ENCODE measurements at regions not wholly inside any gene's neighbourhood (a gene's known extent, or its start where the extent isn't known, plus 50 kb on each side); places are given as distances from the start of the nearest gene placed in this dataset.

- in situ Hi-C loops (cut with MboI), result no loop called here
- ChIA-PET SMC1A (ENCODE audit: uncharacterized antibody, unreplicated experiment) (no interaction called here), RAD21 (ENCODE audit: unreplicated experiment) (no interaction called here), CTCF (interaction anchor here (1.0 kb wide), 1 partner anchor 13 kb away, joined by 3 read pairs; no protein-coding TSS in a partner anchor), POLR2A (no interaction called here)
- Histone ChIP-seq H3K27me3 (replicated peaks in 1 of 2; ENCODE audit: control insufficient read depth in 2 of 2, insufficient read depth in 2 of 2, low read length in 1 of 2) (no peaks in the 10 kb centered on the region), H3K79me2 (ENCODE audit: control insufficient read depth, insufficient read depth, low read length) (no peaks in the 10 kb centered on the region), H3K4me3 (no peak overlapping the region), H3K9ac (ENCODE audit: control insufficient read depth, insufficient read depth, low read length) (no peak overlapping the region), H3K4me1 (ENCODE audit: control insufficient read depth, insufficient read depth, low read length) (no peaks in the 10 kb centered on the region), H3K27ac (ENCODE audit: control insufficient read depth, insufficient read depth) (no peak overlapping the region), H3K9me3 (replicated peaks; ENCODE audit: control insufficient read depth, insufficient read depth, low read length) (no peaks in the 10 kb centered on the region), H4K20me1 (ENCODE audit: control insufficient read depth, insufficient read depth) (no peaks in the 10 kb centered on the region), H3K36me3 (ENCODE audit: control insufficient read depth in 2 of 2, insufficient read depth in 2 of 2, low read length in 1 of 2) (no peaks in the 10 kb centered on the region), H2AFZ (ENCODE audit: control insufficient read depth, low read depth, low read length) (no peak overlapping the region), H3K4me2 (ENCODE audit: control insufficient read depth, insufficient read depth) (no peak overlapping the region)
- ATAC-seq (no peak), FAIRE-seq (no peak), DNase-seq (ENCODE audit: low read depth, low spot score) (no peak)
- TF ChIP-seq BRCA1 (IDR thresholded peaks at IDR 0.05; ENCODE audit: low read depth, low read length) (no peak), ZBTB33 (IDR thresholded peaks at IDR 0.05) (no peak)
- WGBS (ENCODE audit: insufficient coverage, insufficient replicate concordance, low lambda C conversion rate, missing lambda C conversion rate), result 27% methylated on average over 2 of the region's 2 CpGs
- BruUV-seq (replicated peaks), result no TSS peak
- intact Hi-C loops (cut with micrococcal nuclease; ENCODE audit: unreplicated experiment), result no loop called here
Measured at GRCh38 chr10:36629476-36629875, 495.9 kb upstream of the ANKRD30A start.

GRCh38 chr10:36624551-36625100 lies 500.8 kb upstream of the ANKRD30A start:
- TF ChIP-seq FOXM1 (IDR thresholded peaks at IDR 0.05; ENCODE audit: low read depth, low read length) (no peak), SPI1 (IDR thresholded peaks at IDR 0.05; ENCODE audit: borderline replicate concordance, insufficient read depth, low read depth, low read length) (no peak), RUNX3 (IDR thresholded peaks at IDR 0.05; ENCODE audit: low read length) (no peak), BACH1 (IDR thresholded peaks at IDR 0.05; ENCODE audit: borderline replicate concordance) (no peak), MYB (IDR thresholded peaks at IDR 0.05; ENCODE audit: borderline replicate concordance, low read depth, low read length) (no peak), TCF7 (IDR thresholded peaks at IDR 0.05; ENCODE audit: borderline replicate concordance) (no peak), KLF5 (IDR thresholded peaks at IDR 0.05; ENCODE audit: partially characterized antibody) (no peak), CEBPB (IDR thresholded peaks at IDR 0.05; ENCODE audit: borderline replicate concordance in 1 of 2, low read depth in 2 of 2, low read length in 2 of 2) (no peak), NR2C2 (IDR thresholded peaks at IDR 0.05; ENCODE audit: borderline replicate concordance, control insufficient read depth, insufficient read length, low read depth) (no peak), STAT1 (conservative IDR thresholded peaks at IDR 0.05) (no peak), POLR2A (IDR thresholded peaks at IDR 0.05; ENCODE audit: low read depth, low read length) (no peak), FOS (IDR thresholded peaks at IDR 0.05; ENCODE audit: borderline replicate concordance, extremely low read depth, insufficient read length) (no peak), EGR1 (IDR thresholded peaks at IDR 0.05; ENCODE audit: borderline replicate concordance in 1 of 2, low read depth in 2 of 2, low read length in 2 of 2) (no peak), PAX5 (IDR thresholded peaks at IDR 0.05; ENCODE audit: borderline replicate concordance, low read depth, low read length) (no peak), RFX5 (IDR thresholded peaks at IDR 0.05; ENCODE audit: low read depth, low read length) (no peak)
- H3K36me3 ChIP-seq (ENCODE audit: control insufficient read depth in 2 of 2, insufficient read depth in 2 of 2, low read length in 1 of 2), result no peaks in the 10 kb centered on the region
- H3K9ac ChIP-seq (ENCODE audit: control insufficient read depth, insufficient read depth, low read length), result no peak overlapping the region
- no peak for ATAC-seq
- no peaks in the 10 kb centered on the region for H3K79me2 ChIP-seq (ENCODE audit: control insufficient read depth, insufficient read depth, low read length)
- no peaks in the 10 kb centered on the region for H3K27me3 ChIP-seq (replicated peaks in 1 of 2; ENCODE audit: control insufficient read depth in 2 of 2, insufficient read depth in 2 of 2, low read length in 1 of 2)
- no peak for DNase-seq (ENCODE audit: low read depth, low spot score)
- no peak overlapping the region for H3K4me2 ChIP-seq (ENCODE audit: control insufficient read depth, insufficient read depth)
- H3K27ac ChIP-seq (ENCODE audit: control insufficient read depth, insufficient read depth), result no peak overlapping the region
- ChIA-PET POLR2A (no interaction called here), RAD21 (ENCODE audit: unreplicated experiment) (no interaction called here), CTCF (no interaction called here), SMC1A (ENCODE audit: uncharacterized antibody, unreplicated experiment) (no interaction called here)
- in situ Hi-C loops (cut with MboI) (no loop called here), intact Hi-C loops (cut with micrococcal nuclease; ENCODE audit: unreplicated experiment) (no loop called here)
- FAIRE-seq, result no peak
- no peaks in the 10 kb centered on the region for H3K9me3 ChIP-seq (replicated peaks; ENCODE audit: control insufficient read depth, insufficient read depth, low read length)
- no TSS peak for BruUV-seq (replicated peaks)
- 41% methylated on average over 3 of the region's 3 CpGs for WGBS (ENCODE audit: insufficient coverage, insufficient replicate concordance, low lambda C conversion rate, missing lambda C conversion rate)
- H3K4me1 ChIP-seq (ENCODE audit: control insufficient read depth, insufficient read depth, low read length), result no peaks in the 10 kb centered on the region
- H2AFZ ChIP-seq (ENCODE audit: control insufficient read depth, low read depth, low read length), result no peak overlapping the region
- no peaks in the 10 kb centered on the region for H4K20me1 ChIP-seq (ENCODE audit: control insufficient read depth, insufficient read depth)
- no peak overlapping the region for H3K4me3 ChIP-seq
